Left ventricle myocardium inferior (tissue), 1 donor: ENCODE measurements at regions not wholly inside any gene's neighbourhood (a gene's known extent, or its start where the extent isn't known, plus 50 kb on each side); places are given as distances from the start of the nearest gene placed in this dataset.

Experiments used
- DNase-seq: peaks from one replicate; pipeline ENCODE4 v3.0.0-alpha.2; 2020
- H3K27ac ChIP-seq: fragments of 200-600 bp; replicated peaks from 2 replicates; pipeline ENCODE4 v1.8.0; 2021
- H3K27me3 ChIP-seq: fragments of 200-600 bp; 2 replicates; pipeline ENCODE4 v1.8.0; 2021; ENCODE audit warnings: low read depth
- H3K36me3 ChIP-seq: fragments of 200-600 bp; 2 replicates; pipeline ENCODE4 v1.8.0; 2021
- H3K4me1 ChIP-seq: fragments of 200-600 bp; 2 replicates; pipeline ENCODE4 v1.8.0; 2021
- H3K4me3 ChIP-seq: fragments of 200-600 bp; 2 replicates; pipeline ENCODE4 v1.8.0; 2021; ENCODE audit warnings: mild to moderate bottlenecking, moderate library complexity
- H3K9me3 ChIP-seq: fragments of 200-600 bp; replicated peaks from 2 replicates; pipeline ENCODE4 v1.8.0; 2021
- CTCF ChIP-seq: fragments of 200-600 bp; IDR thresholded peaks from 2 replicates; pipeline ENCODE4 v1.8.0; 2021; ENCODE audit warnings: antibody characterized with exemption, mild to moderate bottlenecking, borderline replicate concordance
- intact Hi-C: fragments of 100-400 bp; cut with micrococcal nuclease; formaldehyde crosslinking; loops from one replicate; pipeline ENCODE4 v1.11.0; 2022
- donor health status: DM: no; HTN: yes; CAD: no; lungs with severe emphysema.

- intact Hi-C loops = no loop called here
- H3K4me3 ChIP-seq = no peak overlapping the region
- no peak for TF ChIP-seq CTCF
Observed at GRCh38 chr18:78716581-78716980, 263.0 kb upstream of the SALL3 start.

GRCh38 chr18:78717051-78717765, 262.4 kb upstream of the SALL3 start:
- no peak for DNase-seq
- Histone ChIP-seq H3K27me3 (peaks cover 54% of the 10 kb centered on the region), H3K36me3 (no peaks in the 10 kb centered on the region), H3K27ac (no peak overlapping the region), H3K4me1 (no peaks in the 10 kb centered on the region), H3K4me3 (no peak overlapping the region), H3K9me3 (no peaks in the 10 kb centered on the region)
- no peak for TF ChIP-seq CTCF
- intact Hi-C loops = no loop called here

More at GRCh38 chr18:78716581-78716980, 263.0 kb upstream of the SALL3 start:
- H3K27ac ChIP-seq = no peak overlapping the region
- no peaks in the 10 kb centered on the region for H3K9me3 ChIP-seq
- H3K27me3 ChIP-seq = peaks cover 53% of the 10 kb centered on the region
- no peak for DNase-seq
- no peaks in the 10 kb centered on the region for H3K36me3 ChIP-seq
- no peaks in the 10 kb centered on the region for H3K4me1 ChIP-seq

GRCh38 chr18:78717766-78718150, 261.9 kb upstream of the SALL3 start:
- no peaks in the 10 kb centered on the region for H3K36me3 ChIP-seq

GRCh38 chr18:78719821-78720220, 259.8 kb upstream of the SALL3 start:
- H3K9me3 ChIP-seq = no peaks in the 10 kb centered on the region
- no peak for DNase-seq
- intact Hi-C loops = no loop called here

More at GRCh38 chr18:78717766-78718150, 261.9 kb upstream of the SALL3 start:
- no peak for DNase-seq
- no peak for TF ChIP-seq CTCF
- peaks cover 58% of the 10 kb centered on the region for H3K27me3 ChIP-seq
- H3K9me3 ChIP-seq = no peaks in the 10 kb centered on the region
- H3K27ac ChIP-seq = no peak overlapping the region
- intact Hi-C loops = no loop called here
- H3K4me3 ChIP-seq = no peak overlapping the region
- H3K4me1 ChIP-seq = no peaks in the 10 kb centered on the region

GRCh38 chr18:78720456-78721237, 259.0 kb upstream of the SALL3 start:
- TF ChIP-seq CTCF = no peak
- Histone ChIP-seq H3K9me3 (no peaks in the 10 kb centered on the region), H3K4me1 (no peaks in the 10 kb centered on the region), H3K4me3 (no peak overlapping the region), H3K36me3 (no peaks in the 10 kb centered on the region), H3K27ac (no peak overlapping the region), H3K27me3 (peaks cover 76% of the 10 kb centered on the region)
- DNase-seq = no peak
- intact Hi-C loops = no loop called here

More at GRCh38 chr18:78719821-78720220, 259.8 kb upstream of the SALL3 start:
- H3K4me3 ChIP-seq = no peak overlapping the region
- H3K27ac ChIP-seq = no peak overlapping the region
- peaks cover 68% of the 10 kb centered on the region for H3K27me3 ChIP-seq
- TF ChIP-seq CTCF = no peak
- H3K4me1 ChIP-seq = no peaks in the 10 kb centered on the region
- no peaks in the 10 kb centered on the region for H3K36me3 ChIP-seq
